Activated CD4-positive, CD25-positive, alpha-beta regulatory T cell treated with anti-CD3 and anti-CD28 coated beads, Interleukin-2, amount 50 U/mL, for 72 hours (primary cell): ENCODE measurements at regions not wholly inside any gene's neighbourhood (a gene's known extent, or its start where the extent isn't known, plus 50 kb on each side); places are given as distances from the start of the nearest gene placed in this dataset.

Experiments
- DNase-seq: peaks from one replicate; pipeline ENCODE4 v3.0.0; 2021

DNA sequence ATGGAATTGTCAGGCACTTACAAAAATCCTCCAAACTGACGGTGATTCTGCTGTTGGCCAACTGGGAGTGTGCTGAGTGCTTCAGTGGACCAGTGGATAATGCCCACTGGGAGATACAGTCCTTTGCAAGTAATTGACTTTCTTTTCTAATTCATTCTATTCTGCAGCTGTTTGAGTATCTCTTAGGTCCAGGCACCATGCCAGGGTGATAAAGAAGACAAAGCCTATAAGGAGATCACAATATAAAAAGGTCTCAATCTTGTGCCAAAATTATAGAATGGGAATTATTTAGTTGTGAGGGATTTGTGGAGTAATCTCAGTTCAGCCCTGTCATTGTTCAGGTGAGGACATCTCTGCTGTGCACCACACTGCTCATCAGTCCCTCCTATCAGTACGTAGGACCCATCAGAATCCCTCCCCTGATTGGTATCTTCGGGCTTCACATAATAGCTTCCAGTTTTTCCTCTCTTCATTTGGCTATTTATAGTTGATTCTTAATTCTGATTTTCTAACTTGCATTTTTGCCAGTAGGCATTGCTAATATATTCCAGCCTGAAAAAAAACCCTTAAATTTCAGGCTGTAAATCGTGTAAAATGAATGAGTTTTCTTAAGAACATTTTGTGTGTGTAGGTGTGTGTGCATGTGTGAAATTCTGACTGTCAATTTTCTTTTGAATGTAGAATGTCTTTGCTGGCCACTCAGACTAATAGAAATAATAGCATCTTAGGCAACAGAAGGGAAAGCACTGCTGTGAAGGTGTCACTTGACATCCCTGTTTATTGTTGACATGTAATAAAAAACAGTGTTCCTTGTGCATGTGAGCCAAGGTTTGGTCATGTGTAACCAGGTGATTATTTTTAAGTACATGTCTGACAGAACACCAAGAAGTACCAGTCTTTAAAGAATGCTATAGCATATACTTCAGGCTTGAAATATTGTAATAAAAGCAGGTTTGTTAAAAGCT, 457.6 kb upstream of the RGS6 start:
- DNase-seq = no peak

GRCh38 chr14:71475916-71476315, 456.3 kb upstream of the RGS6 start:
- no peak for DNase-seq

- no peak for DNase-seq
These were observed 453.7 kb upstream of the RGS6 start for GRCh38 chr14:71478542-71478941.

DNA sequence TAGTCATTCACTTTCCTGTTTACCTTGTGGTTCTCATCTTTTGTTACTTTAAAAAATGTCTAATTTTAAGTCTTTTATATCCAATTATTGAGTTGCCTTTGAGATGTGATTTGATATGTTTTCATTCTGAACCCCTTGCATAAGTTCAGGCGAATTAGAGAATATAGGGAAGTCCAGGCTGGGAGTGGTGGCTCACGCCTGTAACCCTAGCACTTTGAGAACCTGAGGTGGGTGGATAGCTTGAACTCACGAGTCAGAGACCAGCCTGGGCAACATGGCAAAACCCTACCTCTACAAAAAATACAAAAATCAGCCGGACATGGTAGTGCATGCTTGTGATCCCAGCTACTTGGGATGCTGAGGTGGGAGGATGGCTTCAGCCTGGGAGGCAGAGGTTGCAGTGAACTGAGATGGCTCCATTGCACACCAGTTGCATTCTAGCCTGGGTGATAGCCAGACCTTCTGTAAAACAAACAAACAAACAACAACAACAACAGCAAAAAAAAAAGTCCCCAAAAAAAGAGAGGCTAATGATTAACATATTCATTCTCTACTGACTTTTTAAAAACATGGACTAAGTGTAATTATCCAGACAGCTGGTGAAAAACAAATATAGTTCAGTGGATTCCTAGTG, 451.1 kb upstream of the RGS6 start:
- DNase-seq = no peak

GRCh38 chr14:71482671-71483070, 449.6 kb upstream of the RGS6 start:
- no peak for DNase-seq

GRCh38 chr14:71483154-71483553, 449.1 kb upstream of the RGS6 start:
- no peak for DNase-seq

DNA sequence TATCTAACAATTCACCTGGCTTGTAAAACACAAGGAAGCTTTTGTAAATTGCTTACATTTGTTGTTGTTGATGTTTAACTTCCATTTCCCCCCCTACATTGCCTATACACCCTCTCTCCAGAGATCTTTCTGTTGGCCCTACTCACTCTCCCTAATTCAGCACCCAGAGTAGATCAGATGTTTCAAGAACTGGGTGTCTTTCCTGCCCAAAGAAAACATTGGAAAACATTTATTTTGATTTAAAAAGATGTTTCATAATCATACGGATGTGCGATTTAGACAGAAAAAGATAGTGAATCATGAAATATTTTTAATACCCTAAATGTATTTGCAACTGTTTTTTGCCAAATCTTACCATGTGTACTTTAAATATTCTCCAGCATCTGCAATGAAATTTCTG, 446.4 kb upstream of the RGS6 start:
- DNase-seq = no peak

DNA sequence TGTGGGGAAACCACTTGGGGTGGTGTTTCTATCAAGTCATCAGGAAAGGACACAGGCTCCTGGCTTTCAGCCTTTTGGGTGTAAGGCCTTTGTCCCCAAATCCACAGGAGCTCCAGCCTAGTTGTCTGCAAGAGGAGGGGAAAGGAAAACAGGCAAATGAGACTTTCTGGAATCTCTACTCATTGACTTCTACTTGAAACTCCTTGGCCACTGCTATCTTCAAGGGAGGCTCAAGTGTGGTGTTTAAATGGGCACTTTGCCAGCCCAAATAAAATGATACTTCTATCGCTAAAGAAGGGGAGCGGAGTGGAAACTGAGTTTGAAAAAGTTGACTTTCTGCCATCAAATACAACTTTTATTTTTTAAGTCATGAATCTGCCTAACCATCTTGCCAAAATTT, 445.9 kb upstream of the RGS6 start:
- DNase-seq = no peak

DNA sequence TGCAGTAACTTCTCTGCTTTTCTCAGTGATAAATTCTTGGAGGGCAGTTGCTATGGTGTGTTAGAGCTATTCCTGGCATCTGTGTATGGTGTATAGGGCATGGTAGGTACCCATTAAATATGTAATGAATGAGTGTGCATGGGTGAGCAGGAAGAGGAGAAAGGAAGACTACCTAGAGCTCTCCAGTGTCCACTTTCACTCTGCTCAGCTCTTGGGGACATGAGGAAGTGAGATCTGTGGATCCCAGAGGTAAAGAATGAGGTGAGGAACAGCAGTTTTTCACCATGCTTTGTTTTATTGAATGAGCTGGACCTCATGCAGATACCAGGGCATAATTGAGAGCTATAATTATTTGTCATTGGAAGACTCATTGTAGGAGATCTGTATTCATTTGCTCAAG, 444.8 kb upstream of the RGS6 start:
- DNase-seq = no peak

DNA sequence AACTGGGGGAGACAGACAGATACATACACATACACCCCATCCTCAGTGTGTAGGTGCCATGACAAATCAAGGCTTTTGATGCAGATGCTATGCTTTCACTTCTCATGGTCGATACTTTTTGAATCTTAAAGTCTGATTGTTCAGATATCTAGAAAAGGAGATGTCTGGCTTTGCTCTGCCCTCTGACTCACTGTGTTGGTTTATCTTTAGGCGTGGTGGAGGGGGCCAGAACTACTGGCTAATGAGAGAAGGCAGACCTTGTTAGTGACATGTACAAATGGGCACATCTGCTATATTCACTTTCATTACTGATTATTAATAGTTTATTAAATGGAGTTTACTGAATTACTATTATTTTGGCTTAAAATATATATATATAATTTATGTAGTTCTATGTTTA, 444.3 kb upstream of the RGS6 start:
- no peak for DNase-seq

DNA sequence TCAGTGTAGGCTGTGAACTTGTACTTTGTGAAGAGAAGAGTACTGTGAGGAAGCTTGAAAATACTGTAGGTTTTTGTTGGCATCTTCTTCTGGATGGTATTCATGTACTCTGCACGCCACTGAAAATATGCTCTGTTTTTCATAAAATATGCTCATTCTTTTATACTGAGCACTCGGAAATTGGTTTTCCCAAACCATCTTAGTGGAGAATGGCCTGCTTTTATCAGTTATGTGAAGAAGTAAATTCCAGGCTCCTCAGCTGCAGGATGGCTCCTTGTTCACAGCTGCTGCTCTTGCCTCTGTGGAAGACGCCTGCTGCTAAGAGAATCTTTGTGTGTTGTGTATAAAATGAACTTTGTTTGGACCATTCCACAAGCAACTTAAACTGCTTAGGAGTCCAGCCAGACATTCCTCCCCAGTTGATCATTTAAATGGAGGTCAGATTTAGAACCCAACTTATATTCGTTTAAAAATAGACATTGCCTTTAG, 443.5 kb upstream of the RGS6 start:
- no peak for DNase-seq

GRCh38 chr14:71489742-71490141, 442.5 kb upstream of the RGS6 start:
- DNase-seq = no peak

DNA sequence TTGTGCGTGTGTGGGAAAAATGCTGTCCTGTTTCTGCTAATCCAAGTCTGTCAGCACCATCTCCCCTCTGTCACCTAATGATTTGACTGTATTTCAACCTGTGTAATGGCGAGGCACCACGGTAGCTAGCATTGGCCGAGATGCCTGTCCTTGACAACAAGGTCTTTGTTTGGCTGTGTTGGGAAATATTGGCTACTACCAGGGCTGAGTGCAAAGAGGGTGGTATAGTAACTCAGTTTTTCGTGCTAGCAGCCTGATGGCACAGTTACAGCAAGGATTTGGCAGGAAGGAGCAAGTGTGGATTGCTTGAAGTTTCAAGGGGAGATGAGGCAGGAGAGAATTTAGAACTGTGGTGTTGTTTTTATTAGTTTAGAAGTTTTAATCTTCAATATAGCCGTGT, 440.3 kb upstream of the RGS6 start:
- DNase-seq = no peak

DNA sequence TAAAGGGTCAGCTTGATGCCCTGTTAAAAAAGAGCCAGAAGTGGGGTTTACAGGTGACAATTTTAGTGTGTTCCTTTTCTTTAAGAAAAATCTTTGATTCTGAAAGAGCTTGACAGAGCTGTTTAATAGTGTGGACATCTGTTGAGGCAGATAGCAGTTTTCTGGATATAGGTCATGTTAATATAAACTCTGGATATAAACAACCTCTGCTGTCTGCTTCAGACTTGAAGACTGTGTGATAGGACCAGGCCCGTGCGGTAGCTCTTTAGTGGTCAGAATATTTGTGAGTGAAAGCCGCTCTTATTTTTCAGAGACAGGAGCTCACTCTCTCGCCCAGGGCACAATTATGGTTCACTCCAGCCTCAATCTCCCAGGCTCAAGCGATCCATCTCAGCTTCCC, 439.9 kb upstream of the RGS6 start:
- DNase-seq = no peak

DNA sequence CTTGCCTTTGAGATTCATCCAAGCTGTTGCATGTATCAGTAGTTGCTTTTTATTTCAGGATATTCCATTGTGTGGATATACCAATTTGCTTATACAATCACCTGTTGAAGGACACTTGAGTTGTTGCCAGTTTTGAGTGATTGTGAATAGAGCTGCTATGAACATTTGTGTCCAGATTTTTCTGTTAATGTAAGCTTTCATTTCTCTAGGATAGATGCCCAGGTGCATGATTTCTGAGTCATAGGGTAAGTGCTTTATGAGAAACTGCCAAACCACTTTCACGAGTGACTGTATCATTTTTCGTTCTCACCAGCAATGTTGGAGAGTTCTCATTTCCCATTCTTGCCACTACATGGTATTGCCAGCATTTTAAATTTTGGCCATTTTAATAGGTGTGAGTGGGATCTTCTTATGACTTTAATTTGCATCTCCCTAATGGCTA, 434.6 kb upstream of the RGS6 start:
- DNase-seq = no peak

DNA sequence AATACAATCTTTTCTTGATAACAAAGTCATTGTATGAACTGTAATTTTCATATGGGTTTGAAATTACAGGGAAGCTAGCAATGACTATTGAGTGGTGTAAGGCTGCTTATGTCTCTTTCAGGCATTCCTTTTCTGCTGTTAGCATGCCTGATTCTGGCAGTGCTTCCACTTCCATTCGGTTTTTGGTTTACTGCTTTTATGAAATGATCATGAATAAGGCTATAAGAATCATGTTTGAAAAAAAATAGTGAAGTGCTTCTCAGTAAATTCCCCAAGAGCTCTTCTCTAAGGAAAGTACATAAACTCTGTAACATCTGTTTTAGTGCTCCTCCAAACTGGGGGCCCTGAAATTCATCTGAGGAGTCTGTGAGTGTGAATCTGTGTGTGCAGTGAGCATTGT, 434.0 kb upstream of the RGS6 start:
- no peak for DNase-seq

- DNase-seq = no peak
These were observed 433.2 kb upstream of the RGS6 start for GRCh38 chr14:71499018-71499417.

GRCh38 chr14:71507681-71508080, 424.5 kb upstream of the RGS6 start:
- no peak for DNase-seq

- no peak for DNase-seq
These were observed 423.3 kb upstream of the RGS6 start for GRCh38 chr14:71508901-71509300.

DNA sequence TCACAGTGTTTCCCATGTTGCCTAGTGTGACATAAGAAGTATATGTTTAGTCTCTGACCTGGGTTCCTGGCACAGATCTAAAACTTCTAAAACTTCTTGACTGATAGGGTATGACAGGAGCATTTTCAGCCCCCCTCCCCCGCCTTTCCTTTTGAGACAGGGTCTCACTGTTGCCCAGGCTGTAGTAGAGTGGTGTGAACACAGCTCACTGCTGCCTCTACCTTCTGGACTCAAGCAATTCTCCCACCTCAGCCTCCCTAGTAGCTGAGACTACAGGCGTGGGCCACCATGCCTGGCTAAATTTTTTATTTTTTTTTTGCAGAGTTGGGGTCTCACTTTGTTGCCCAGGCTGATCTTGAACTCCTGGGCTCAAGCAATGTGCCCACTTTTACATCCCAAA, 421.1 kb upstream of the RGS6 start:
- DNase-seq = no peak

DNA sequence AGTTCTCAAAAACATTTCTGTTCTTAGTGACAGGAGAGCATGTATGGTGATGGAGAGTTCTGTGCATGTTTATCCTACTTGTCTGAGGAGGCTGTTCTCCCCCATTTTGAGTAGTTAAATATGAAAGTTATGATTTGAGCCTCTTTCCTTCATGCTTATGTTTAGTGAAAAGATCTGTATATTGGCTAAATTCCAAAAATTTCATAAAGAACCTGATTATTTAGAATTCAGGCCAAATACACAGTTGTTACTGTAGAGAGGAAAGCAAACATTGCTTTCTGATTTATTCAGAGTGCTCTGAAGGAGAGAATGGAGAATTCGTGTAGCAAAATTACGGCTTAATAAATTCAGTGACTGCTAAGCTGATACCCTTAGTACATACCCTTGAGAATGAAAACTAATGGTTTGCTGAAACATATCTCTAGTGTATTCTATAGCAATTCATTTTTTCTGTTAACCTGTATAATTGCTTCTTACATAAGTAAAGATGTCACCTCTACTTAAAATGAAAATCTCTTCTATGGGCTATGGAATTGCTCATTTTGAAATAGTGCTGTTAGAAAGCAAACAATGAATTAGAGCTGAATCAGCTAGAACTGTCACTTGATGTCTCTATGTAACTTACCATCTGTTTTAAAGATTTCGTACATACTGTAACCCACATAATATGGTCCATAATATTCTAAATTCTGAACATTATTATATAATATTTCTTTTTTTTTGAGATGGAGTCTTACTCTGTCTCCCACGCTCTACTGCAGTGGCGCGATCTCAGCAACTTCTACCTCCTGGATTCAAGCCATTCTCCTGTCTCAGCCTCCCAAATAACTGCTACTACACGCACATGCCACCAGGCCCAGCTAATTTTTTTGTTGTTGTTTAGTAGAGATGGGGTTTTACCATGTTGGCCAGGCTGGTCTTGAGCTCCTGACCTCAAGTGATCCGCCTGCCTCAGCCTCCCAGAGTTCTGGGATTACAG, 417.0 kb upstream of the RGS6 start:
- DNase-seq = no peak

- no peak for DNase-seq
These were observed 410.7 kb upstream of the RGS6 start for GRCh38 chr14:71521238-71522135.
